Testis (tissue), 2 donors: ENCODE measurements at regions not wholly inside any gene's neighbourhood (a gene's known extent, or its start where the extent isn't known, plus 50 kb on each side); places are given as distances from the start of the nearest gene placed in this dataset.

Source experiments
- CTCF ChIP-seq, 3 experiments: fragments of 450-650 bp in 2 of 3; fragments of 200-600 bp in 1 of 3; sonication (generic) in 1 of 3; IDR thresholded peaks; one replicate each; pipeline ENCODE4 v1.5.1; 2016 to 2019; ENCODE audit warnings: antibody characterized with exemption in 3 of 3, mild to moderate bottlenecking in 2 of 3, moderate library complexity in 1 of 3
- POLR2A ChIP-seq: fragments of 450-650 bp; IDR thresholded peaks from one replicate; pipeline ENCODE4 v1.6.1; 2017; ENCODE audit warnings: antibody characterized with exemption, mild to moderate bottlenecking, moderate library complexity

GRCh38 chr5:57817924-57818323, 335.3 kb upstream of the ACTBL2 start:
- no peak for TF ChIP-seq CTCF (IDR thresholded peaks at IDR 0.05)
- no peak for TF ChIP-seq POLR2A
